ENCODE measurements at regions not wholly inside any gene's neighbourhood (a gene's known extent, or its start where the extent isn't known, plus 50 kb on each side); places are given as distances from the start of the nearest gene placed in this dataset.

- DNase-seq, result no peak
These were observed 669.7 kb downstream of the SLC4A3 start for GRCh38 chr2:220297093-220297492.

- DNase-seq, result no peak
These were observed 673.4 kb downstream of the SLC4A3 start for GRCh38 chr2:220300806-220301205.

- DNase-seq, result no peak
These were observed 675.3 kb downstream of the SLC4A3 start for GRCh38 chr2:220302756-220303155.

DNA sequence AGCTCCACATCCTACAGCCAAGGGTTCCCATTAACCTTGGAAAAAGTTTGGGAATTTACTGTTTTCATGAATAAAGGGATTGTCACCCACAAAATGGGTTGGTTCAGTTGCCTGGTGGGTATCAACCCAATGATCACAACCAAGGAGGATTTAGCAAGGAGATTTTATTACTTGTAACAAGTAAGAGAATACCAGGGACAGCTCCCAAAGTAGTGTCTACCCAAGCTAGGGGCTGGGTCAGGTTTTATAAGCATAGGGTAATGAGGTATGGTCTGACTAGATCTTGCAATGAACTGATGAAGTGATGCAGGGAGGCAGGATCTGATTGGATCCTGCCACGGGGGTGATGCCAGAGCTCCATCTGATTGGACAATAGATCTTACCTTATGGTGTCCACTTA, 681.8 kb downstream of the SLC4A3 start:
- no peak for DNase-seq

DNA sequence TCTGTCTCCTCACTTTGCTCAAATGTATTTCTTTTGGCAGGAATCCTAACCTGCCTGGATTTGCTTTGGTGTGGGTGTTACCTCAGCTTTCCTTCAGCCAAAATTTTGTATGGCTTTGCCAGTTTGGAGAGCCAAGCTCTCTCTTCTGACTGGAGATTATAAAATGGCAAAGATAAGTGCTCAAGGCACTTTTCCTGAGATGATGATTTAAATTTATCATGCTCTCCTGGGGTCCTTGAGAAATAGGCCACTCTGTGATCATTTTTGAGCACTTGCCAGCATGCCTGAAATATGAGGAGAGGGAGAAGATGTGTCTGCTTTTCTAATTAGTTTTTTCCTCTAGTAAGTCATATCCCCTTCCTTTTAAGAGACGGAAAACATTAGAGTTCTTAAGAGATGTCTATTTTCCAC, 683.0 kb downstream of the SLC4A3 start:
- no peak for DNase-seq

GRCh38 chr2:220315098-220315823, 687.8 kb downstream of the SLC4A3 start:
- DNase-seq, result no peak

DNA sequence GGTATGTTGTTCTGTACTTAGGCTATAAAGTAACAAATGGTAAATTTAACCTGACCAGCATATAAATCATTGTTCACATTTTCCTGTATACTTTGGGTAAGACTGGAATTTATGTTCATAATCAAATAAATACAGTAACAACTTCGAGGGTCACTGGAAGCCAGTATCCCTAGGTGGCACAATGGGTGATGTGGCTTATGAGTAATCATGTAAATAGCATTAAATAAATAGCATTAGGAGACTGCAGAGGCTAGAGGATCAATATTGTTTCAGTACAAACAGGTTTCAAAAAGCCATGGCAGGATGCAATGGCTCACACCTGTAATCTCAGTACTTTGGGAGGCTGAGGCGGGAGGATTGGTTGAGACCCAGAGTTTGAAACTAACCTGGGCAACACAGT, 690.6 kb downstream of the SLC4A3 start:
- DNase-seq, result no peak

- no peak for DNase-seq
These were observed 691.1 kb downstream of the SLC4A3 start for GRCh38 chr2:220318508-220318907.

- DNase-seq, result no peak
These were observed 692.9 kb downstream of the SLC4A3 start for GRCh38 chr2:220320326-220320725.

GRCh38 chr2:220332886-220333285, 705.5 kb downstream of the SLC4A3 start:
- no peak for DNase-seq

GRCh38 chr2:220334210-220334609, 706.8 kb downstream of the SLC4A3 start:
- DNase-seq, result no peak

DNA sequence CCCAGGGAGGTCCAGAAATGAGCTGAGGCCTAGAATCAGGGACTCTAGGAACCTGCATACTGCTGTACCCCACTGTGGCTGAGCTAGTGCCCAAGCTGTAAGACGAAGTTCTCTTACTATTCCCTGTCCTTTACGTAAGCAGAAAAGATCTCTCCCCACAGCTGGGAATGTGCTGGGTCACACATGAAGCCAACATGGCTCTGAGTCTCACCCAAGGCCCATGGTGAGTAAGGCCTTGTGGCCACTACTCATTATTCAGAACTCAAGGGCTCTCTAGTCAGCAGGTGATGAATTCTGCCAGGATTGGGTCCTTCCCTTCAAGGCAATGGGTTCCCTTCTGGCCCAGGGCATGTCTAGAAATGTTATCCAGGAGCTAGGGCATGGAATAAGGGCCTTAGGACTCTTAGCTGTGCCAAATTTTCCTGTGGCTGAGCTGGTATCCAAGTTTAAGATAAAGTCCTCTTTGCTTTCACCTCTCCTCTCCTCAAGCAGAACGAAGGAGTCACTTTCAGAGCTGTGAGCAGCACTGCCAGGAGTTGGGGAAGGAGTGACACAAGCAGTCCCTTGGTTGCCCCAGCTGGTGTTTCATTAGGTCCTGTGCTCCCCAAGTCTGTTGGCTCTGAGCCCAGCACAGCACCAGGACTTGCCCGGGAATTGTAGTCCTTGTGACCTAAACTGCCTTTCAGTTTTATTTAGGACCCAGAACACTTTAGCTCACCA, 707.6 kb downstream of the SLC4A3 start:
- no peak for DNase-seq

DNA sequence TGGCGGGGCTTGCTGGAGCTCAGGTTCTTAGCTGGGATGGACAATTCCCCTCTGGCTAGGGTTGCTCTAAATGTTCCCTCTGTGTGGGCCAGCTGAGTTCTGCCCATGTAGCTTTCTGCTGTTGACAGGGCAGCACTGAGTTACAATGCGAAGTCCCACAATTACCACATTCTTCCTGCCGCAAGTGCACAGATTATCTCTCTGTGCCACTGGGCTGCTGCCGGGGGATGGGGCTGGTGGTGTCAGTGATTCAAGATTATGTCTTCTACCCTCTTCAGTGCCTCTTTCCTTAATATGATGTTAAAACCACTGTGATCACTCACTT, 708.1 kb downstream of the SLC4A3 start:
- DNase-seq, result no peak

DNA sequence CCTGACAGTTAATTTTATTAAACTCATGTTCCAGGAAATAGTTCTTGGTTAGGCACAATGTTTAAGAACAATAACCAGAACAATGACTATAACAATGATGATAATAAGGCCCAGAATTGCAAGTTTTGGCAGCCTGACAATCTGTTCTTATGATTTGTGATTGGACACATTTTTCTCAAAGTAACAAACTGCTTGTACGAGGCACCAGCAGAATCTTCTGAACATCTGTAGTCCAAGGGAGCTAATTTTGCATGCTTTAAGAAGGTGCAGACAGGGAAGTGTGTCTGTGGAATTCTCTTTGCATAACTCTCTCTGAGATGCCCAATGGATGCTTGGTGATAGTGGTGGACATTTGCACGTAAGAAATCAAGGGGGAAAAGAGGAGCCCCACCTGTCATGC, 709.3 kb downstream of the SLC4A3 start:
- DNase-seq, result no peak

DNA sequence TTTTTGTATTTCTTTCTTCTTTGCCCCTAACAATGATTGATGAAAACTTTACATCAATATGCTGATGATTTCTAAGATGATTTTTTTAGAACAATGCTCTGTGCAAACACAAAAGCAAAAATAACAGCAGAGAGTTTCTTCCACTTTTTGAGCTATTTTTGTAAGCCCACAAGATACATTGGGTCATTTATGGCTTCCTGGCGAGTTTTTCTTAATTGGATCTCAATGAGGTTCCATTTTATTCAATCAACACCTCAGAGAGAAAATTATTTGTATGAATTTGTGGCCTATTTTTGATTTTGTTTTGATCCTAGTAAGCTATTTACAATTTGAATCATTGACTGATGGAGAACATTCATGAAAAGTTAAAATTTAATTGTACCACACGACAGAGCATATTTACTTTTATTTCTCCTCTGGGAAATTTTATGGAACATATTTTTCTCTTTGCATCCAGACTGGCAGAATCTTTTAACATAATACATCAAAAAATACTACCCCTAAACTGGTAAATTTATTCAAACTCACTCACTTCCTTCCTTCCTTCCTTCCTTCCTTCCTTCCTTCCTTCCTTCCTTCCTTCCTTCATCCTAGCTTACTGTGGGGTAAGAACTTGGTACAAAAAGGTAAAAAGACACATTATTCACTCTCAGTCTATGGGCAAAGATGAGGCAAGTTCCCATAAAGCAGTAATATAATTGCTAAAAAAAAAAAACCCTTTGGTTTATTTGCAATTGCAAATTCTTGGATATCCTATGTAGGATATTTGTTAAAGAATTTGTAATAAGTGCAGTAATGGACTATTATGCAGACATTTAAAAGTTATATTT, 710.4 kb downstream of the SLC4A3 start:
- no peak for DNase-seq

DNA sequence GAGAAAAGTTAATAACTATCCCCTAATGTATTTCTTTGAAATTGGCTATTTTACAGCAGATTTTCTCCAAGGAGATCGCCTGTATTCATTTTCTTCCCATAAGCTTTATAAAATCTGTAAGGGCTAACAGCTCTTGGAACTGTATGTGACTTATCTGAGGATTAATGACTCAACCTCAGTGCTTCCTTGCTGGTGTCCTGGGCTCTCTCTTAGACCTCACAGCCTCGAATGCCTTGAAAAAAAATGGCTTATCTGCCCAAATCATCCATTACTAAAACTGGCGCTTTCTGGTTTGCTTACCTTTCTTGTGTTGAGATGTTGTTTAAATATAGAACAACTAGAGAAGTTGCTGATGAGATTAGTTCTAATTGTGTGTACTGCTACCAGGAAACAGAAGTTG, 713.6 kb downstream of the SLC4A3 start:
- DNase-seq, result no peak

DNA sequence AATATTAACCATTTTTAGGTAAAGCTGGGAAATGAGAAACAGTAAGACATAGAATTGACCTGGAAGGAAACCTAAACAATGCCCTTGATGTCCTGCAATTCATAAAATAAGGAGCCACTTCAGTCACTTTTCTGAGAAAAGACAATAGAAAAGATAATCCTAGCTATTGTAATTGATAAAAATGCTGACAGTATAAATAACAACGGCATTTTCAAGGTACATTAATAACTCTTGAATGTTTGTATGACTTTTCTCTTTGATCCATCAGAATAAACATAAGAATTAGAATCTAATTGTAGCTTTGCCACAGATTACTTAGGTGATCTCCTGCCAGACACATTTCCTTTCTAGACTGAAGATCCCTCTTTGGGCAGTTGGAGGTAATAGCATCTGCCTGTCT, 719.5 kb downstream of the SLC4A3 start:
- DNase-seq, result no peak

DNA sequence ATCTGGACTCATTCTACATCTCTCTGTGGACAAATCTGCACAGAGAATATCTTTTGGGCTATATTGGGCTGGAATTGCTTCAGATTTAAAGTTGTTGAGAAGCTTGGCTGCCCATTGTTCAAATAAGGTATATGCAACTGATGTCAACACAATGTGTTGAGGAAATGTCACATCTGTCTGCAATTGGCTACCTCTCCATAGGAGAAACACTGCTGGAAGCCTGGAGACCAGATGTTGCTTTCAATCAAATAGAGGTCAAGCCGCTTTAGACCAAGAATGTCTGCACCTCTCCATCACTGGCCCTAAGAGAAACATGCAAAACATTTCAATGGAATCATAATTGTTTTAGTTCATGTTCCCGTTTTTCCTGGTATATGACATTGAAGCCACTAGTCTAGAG, 720.2 kb downstream of the SLC4A3 start:
- DNase-seq, result no peak

- DNase-seq, result no peak
These were observed 720.8 kb downstream of the SLC4A3 start for GRCh38 chr2:220348206-220348605.

DNA sequence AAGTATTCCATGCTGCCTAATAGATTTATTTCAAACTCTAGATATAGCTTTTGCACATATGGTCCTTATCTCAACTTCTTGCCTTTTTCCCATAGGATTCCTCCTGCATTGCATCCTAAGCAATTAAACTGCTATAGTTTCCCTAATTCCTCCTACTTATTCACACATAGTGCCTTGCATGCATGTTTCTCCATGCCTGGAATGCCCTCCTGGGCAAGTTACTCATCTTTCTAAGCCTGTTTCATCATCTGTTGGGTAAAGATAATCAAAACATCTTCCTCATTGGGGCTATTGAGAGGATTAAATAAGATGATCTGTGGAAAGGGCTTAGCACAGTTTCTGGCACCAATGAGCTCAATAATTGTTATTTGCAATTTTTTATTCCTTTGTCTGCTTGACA, 726.5 kb downstream of the SLC4A3 start:
- no peak for DNase-seq

DNA sequence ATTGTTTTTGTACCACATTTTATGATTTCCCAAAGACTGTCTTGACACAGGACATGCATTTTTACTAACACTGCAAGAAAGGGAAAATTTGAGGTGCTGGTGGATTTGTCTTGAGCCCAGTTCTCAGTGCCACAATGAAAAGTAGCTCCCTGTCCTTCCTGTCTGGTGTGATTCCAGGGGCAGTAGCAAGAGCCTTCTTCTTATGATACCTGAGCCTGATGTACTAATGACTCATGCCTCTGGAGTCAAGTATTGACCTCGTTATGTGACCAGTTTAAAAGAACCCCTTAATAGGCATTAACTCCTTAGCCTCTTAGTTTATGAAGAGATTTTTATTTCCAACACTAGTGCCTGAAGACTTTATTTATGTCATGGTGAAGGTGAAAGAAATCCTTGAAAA, 728.6 kb downstream of the SLC4A3 start:
- no peak for DNase-seq

- DNase-seq, result no peak
These were observed 737.6 kb downstream of the SLC4A3 start for GRCh38 chr2:220365023-220365422.

DNA sequence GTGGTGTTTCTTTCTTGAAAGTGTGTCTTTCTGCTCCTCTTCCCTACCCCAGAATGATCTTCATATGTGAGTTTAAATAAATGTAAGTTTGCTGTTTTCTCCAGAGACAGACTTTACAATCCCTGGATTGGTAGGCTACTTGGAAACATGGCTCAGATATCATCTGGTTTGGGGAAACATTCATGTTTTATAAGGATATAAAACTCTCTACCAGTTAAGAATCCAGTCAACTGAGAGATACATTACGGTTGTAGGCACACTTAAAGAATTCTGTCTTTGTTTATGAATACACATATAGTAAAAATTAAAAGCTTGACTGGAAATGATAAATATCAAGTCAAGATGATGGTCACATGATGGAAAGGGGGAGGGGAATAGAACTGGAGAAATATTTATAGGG, 739.3 kb downstream of the SLC4A3 start:
- no peak for DNase-seq

DNA sequence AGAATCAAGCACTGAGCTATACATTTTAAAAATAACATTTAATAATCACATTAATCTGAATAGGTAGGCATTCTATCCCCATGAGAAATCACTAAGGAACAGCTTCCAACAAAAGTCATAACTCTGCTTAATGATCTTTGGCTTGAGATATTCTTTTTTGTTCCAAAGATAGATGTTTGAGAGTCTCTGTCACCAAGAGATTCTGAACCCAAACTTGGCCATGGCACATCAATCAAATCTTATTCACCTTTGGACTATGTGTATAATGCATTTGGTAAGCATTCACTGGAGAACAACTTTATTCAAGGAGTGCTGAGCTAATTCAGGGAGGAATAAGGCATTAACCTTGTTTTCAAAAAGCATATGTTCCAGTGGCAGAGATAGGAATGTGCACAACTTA, 743.3 kb downstream of the SLC4A3 start:
- DNase-seq, result no peak
